ENCODE measurements at regions not wholly inside any gene's neighbourhood (a gene's known extent, or its start where the extent isn't known, plus 50 kb on each side); places are given as distances from the start of the nearest gene placed in this dataset.

GRCh38 chr14:53634793-53635192 lies 321.8 kb downstream of the BMP4 start:
- no peaks in the 10 kb centered on the region for H3K9me3 Mint-ChIP-seq (ENCODE audit: unreplicated experiment)
- H3K4me1 Mint-ChIP-seq (ENCODE audit: unreplicated experiment): no peaks in the 10 kb centered on the region
- no peak for TF ChIP-seq CTCF (IDR thresholded peaks at IDR 0.05; ENCODE audit: unreplicated experiment)
- H3K27me3 Mint-ChIP-seq (ENCODE audit: unreplicated experiment): peaks cover 2% of the 10 kb centered on the region
- H3K27ac Mint-ChIP-seq (ENCODE audit: unreplicated experiment): no peak overlapping the region
- H3K4me3 Mint-ChIP-seq (ENCODE audit: unreplicated experiment): no peak overlapping the region
- DNase-seq (ENCODE audit: low spot score): no peak
- H3K36me3 Mint-ChIP-seq (ENCODE audit: low read depth, unreplicated experiment): no peaks in the 10 kb centered on the region

- Mint-ChIP-seq H3K9me3 (ENCODE audit: unreplicated experiment) (no peaks in the 10 kb centered on the region), H3K36me3 (ENCODE audit: low read depth, unreplicated experiment) (no peaks in the 10 kb centered on the region), H3K4me1 (ENCODE audit: unreplicated experiment) (no peaks in the 10 kb centered on the region), H3K4me3 (ENCODE audit: unreplicated experiment) (no peak overlapping the region), H3K27me3 (ENCODE audit: unreplicated experiment) (peaks cover 2% of the 10 kb centered on the region), H3K27ac (ENCODE audit: unreplicated experiment) (no peak overlapping the region)
- no peak for DNase-seq (ENCODE audit: low spot score)
- TF ChIP-seq CTCF (IDR thresholded peaks at IDR 0.05; ENCODE audit: unreplicated experiment): no peak
These were observed 326.3 kb downstream of the BMP4 start for GRCh38 chr14:53630336-53630735.

- TF ChIP-seq CTCF (IDR thresholded peaks at IDR 0.05; ENCODE audit: unreplicated experiment): no peak
- no peaks in the 10 kb centered on the region for H3K36me3 Mint-ChIP-seq (ENCODE audit: low read depth, unreplicated experiment)
- no peaks in the 10 kb centered on the region for H3K4me1 Mint-ChIP-seq (ENCODE audit: unreplicated experiment)
- no peaks in the 10 kb centered on the region for H3K9me3 Mint-ChIP-seq (ENCODE audit: unreplicated experiment)
- DNase-seq (ENCODE audit: low spot score): no peak
- peaks cover under 1% of the 10 kb centered on the region for H3K27me3 Mint-ChIP-seq (ENCODE audit: unreplicated experiment)
- H3K4me3 Mint-ChIP-seq (ENCODE audit: unreplicated experiment): no peak overlapping the region
- H3K27ac Mint-ChIP-seq (ENCODE audit: unreplicated experiment): no peak overlapping the region
These were observed 327.7 kb downstream of the BMP4 start for GRCh38 chr14:53628732-53629430.

GRCh38 chr14:53628261-53628660 lies 328.4 kb downstream of the BMP4 start:
- no peaks in the 10 kb centered on the region for H3K36me3 Mint-ChIP-seq (ENCODE audit: low read depth, unreplicated experiment)
- no peak overlapping the region for H3K4me3 Mint-ChIP-seq (ENCODE audit: unreplicated experiment)
- DNase-seq (ENCODE audit: low spot score): no peak
- no peaks in the 10 kb centered on the region for H3K27me3 Mint-ChIP-seq (ENCODE audit: unreplicated experiment)
- TF ChIP-seq CTCF (IDR thresholded peaks at IDR 0.05; ENCODE audit: unreplicated experiment): no peak
- no peaks in the 10 kb centered on the region for H3K9me3 Mint-ChIP-seq (ENCODE audit: unreplicated experiment)
- H3K27ac Mint-ChIP-seq (ENCODE audit: unreplicated experiment): no peak overlapping the region
- H3K4me1 Mint-ChIP-seq (ENCODE audit: unreplicated experiment): no peaks in the 10 kb centered on the region

- no peaks in the 10 kb centered on the region for H3K27me3 Mint-ChIP-seq (ENCODE audit: unreplicated experiment)
- no peak for TF ChIP-seq CTCF (IDR thresholded peaks at IDR 0.05; ENCODE audit: unreplicated experiment)
- H3K27ac Mint-ChIP-seq (ENCODE audit: unreplicated experiment): no peak overlapping the region
- no peaks in the 10 kb centered on the region for H3K4me1 Mint-ChIP-seq (ENCODE audit: unreplicated experiment)
- no peak overlapping the region for H3K4me3 Mint-ChIP-seq (ENCODE audit: unreplicated experiment)
- DNase-seq (ENCODE audit: low spot score): no peak
- H3K9me3 Mint-ChIP-seq (ENCODE audit: unreplicated experiment): no peaks in the 10 kb centered on the region
- no peaks in the 10 kb centered on the region for H3K36me3 Mint-ChIP-seq (ENCODE audit: low read depth, unreplicated experiment)
These were observed 329.9 kb downstream of the BMP4 start for GRCh38 chr14:53626761-53627160.

Data from endothelial cell (in vitro differentiated cells).